ENCODE measurements at regions not wholly inside any gene's neighbourhood (a gene's known extent, or its start where the extent isn't known, plus 50 kb on each side); places are given as distances from the start of the nearest gene placed in this dataset.

- DNase-seq, result peak; percentile 26
These were observed 231.3 kb upstream of the CELF2 start for GRCh38 chr10:10786109-10787090.

- no peak for DNase-seq
These were observed 230.1 kb upstream of the CELF2 start for GRCh38 chr10:10787586-10787985.

- DNase-seq, result no peak
These were observed 228.9 kb upstream of the CELF2 start for GRCh38 chr10:10788761-10789160.

- DNase-seq, result no peak
These were observed 225.8 kb upstream of the CELF2 start for GRCh38 chr10:10791869-10792268.

- DNase-seq, result no peak
These were observed 225.0 kb upstream of the CELF2 start for GRCh38 chr10:10792681-10793080.

- no peak for DNase-seq
These were observed 223.6 kb upstream of the CELF2 start for GRCh38 chr10:10794046-10794445.

GRCh38 chr10:10794791-10795191 lies 222.9 kb upstream of the CELF2 start:
- DNase-seq, result no peak

GRCh38 chr10:10796061-10796773 lies 221.5 kb upstream of the CELF2 start:
- no peak for DNase-seq

- no peak for DNase-seq
These were observed 220.8 kb upstream of the CELF2 start for GRCh38 chr10:10796774-10797415.

- DNase-seq, result no peak
These were observed 220.2 kb upstream of the CELF2 start for GRCh38 chr10:10797513-10797912.

GRCh38 chr10:10798102-10798863 lies 219.4 kb upstream of the CELF2 start:
- DNase-seq, result no peak

GRCh38 chr10:10798864-10799192 lies 218.8 kb upstream of the CELF2 start:
- no peak for DNase-seq

- DNase-seq, result no peak
These were observed 216.7 kb upstream of the CELF2 start for GRCh38 chr10:10800961-10801360.

- DNase-seq, result no peak
These were observed 214.4 kb upstream of the CELF2 start for GRCh38 chr10:10803278-10803677.

- DNase-seq, result no peak
These were observed 213.6 kb upstream of the CELF2 start for GRCh38 chr10:10804061-10804460.

GRCh38 chr10:10804998-10805740 lies 212.5 kb upstream of the CELF2 start:
- DNase-seq, result no peak

GRCh38 chr10:10807106-10807505 lies 210.6 kb upstream of the CELF2 start:
- DNase-seq, result no peak

GRCh38 chr10:10811562-10811961 lies 206.1 kb upstream of the CELF2 start:
- no peak for DNase-seq

GRCh38 chr10:10813656-10814055 lies 204.0 kb upstream of the CELF2 start:
- no peak for DNase-seq

- DNase-seq, result no peak
These were observed 203.6 kb upstream of the CELF2 start for GRCh38 chr10:10814069-10814468.

GRCh38 chr10:10816447-10816846 lies 201.2 kb upstream of the CELF2 start:
- DNase-seq, result no peak

- no peak for DNase-seq
These were observed 200.1 kb upstream of the CELF2 start for GRCh38 chr10:10817609-10818008.
